H9 (cell line): ENCODE measurements at regions not wholly inside any gene's neighbourhood (a gene's known extent, or its start where the extent isn't known, plus 50 kb on each side); places are given as distances from the start of the nearest gene placed in this dataset.

Source experiments
- DNase-seq: peaks from one replicate; pipeline ENCODE4 v3.0.0-alpha.2; 2017
- H2AFZ ChIP-seq: one replicate; pipeline ENCODE4 v1.6.1; 2013; ENCODE audit warnings: mild to moderate bottlenecking, low read length, control low read depth, moderate library complexity
- H2AK5ac ChIP-seq: 2 replicates; pipeline ENCODE4 v1.6.1; 2013; ENCODE audit warnings: low read length, control low read depth, mixed read lengths; ENCODE audit not compliant: insufficient read length
- H2BK120ac ChIP-seq: one replicate; pipeline ENCODE4 v1.6.1; 2013; ENCODE audit warnings: low read depth, mild to moderate bottlenecking, low read length, control low read depth, inconsistent platforms; ENCODE audit not compliant: poor library complexity, severe bottlenecking
- H2BK12ac ChIP-seq: 2 replicates; pipeline ENCODE4 v1.6.1; 2013; ENCODE audit warnings: low read length, control low read depth, mixed read lengths, low read depth; ENCODE audit not compliant: insufficient read length
- H2BK15ac ChIP-seq: 2 replicates; pipeline ENCODE4 v1.6.1; 2013; ENCODE audit warnings: low read depth, low read length, control low read depth
- H2BK20ac ChIP-seq: one replicate; pipeline ENCODE4 v1.6.1; 2013; ENCODE audit warnings: low read depth, mild to moderate bottlenecking, low read length, control low read depth, inconsistent platforms; ENCODE audit not compliant: poor library complexity, severe bottlenecking
- H2BK5ac ChIP-seq: 2 replicates; pipeline ENCODE4 v1.6.1; 2013; ENCODE audit warnings: low read length, control low read depth, mixed read lengths; ENCODE audit not compliant: insufficient read length
- H3K14ac ChIP-seq: 2 replicates; pipeline ENCODE4 v1.6.1; 2013; ENCODE audit warnings: low read length, control low read depth; ENCODE audit not compliant: insufficient read depth
- H3K18ac ChIP-seq: 2 replicates; pipeline ENCODE4 v1.6.1; 2013; ENCODE audit warnings: low read depth, mild to moderate bottlenecking, mixed read lengths, low read length, control low read depth; ENCODE audit not compliant: insufficient read length
- H3K23ac ChIP-seq: 2 replicates; pipeline ENCODE4 v1.6.1; 2013; ENCODE audit warnings: low read length, control low read depth, mixed read lengths, low read depth; ENCODE audit not compliant: insufficient read length
- H3K23me2 ChIP-seq: 2 replicates; pipeline ENCODE4 v1.6.1; 2013; ENCODE audit warnings: low read depth, mild to moderate bottlenecking, mixed read lengths, low read length, control low read depth; ENCODE audit not compliant: insufficient read length, poor library complexity, severe bottlenecking
- H3K27ac ChIP-seq: 2 replicates; pipeline ENCODE4 v1.5.1; 2013; ENCODE audit warnings: low read length, control low read depth, mixed read lengths, low read depth; ENCODE audit not compliant: insufficient read length
- H3K27me3 ChIP-seq: 2 replicates; pipeline ENCODE4 v1.6.1; 2013; ENCODE audit warnings: low read length, control low read depth, inconsistent platforms; ENCODE audit not compliant: insufficient read depth
- H3K4ac ChIP-seq: 2 replicates; pipeline ENCODE4 v1.6.1; 2013; ENCODE audit warnings: low read depth, mild to moderate bottlenecking, control low read depth, inconsistent platforms, low read length, moderate library complexity
- H3K4me1 ChIP-seq: 2 replicates; pipeline ENCODE4 v1.6.1; 2013; ENCODE audit warnings: low read length, control low read depth, inconsistent platforms; ENCODE audit not compliant: insufficient read depth
- H3K4me2 ChIP-seq: 2 replicates; pipeline ENCODE4 v1.6.1; 2013; ENCODE audit warnings: low read length, control low read depth, mixed read lengths; ENCODE audit not compliant: insufficient read length, insufficient read depth
- H3K56ac ChIP-seq: 2 replicates; pipeline ENCODE4 v1.6.1; 2013; ENCODE audit warnings: low read depth, mild to moderate bottlenecking, mixed read lengths, low read length, control low read depth; ENCODE audit not compliant: insufficient read length
- H3K79me1 ChIP-seq: 2 replicates; pipeline ENCODE4 v1.6.1; 2013; ENCODE audit warnings: low read depth, mild to moderate bottlenecking, moderate library complexity, low read length, control low read depth, inconsistent platforms; ENCODE audit not compliant: insufficient read depth, poor library complexity, severe bottlenecking
- H3K79me2 ChIP-seq: 2 replicates; pipeline ENCODE4 v1.6.1; 2013; ENCODE audit warnings: low read length, control low read depth, inconsistent platforms; ENCODE audit not compliant: insufficient read depth
- H3K9ac ChIP-seq: 2 replicates; pipeline ENCODE4 v1.6.1; 2013; ENCODE audit warnings: low read length, control low read depth, mixed read lengths; ENCODE audit not compliant: insufficient read length; ENCODE audit errors: extremely low read depth
- H3K9me3 ChIP-seq: one replicate; pipeline ENCODE4 v1.6.1; 2013; ENCODE audit warnings: low read depth, low read length, inconsistent platforms; ENCODE audit not compliant: control insufficient read depth
- H3T11ph ChIP-seq: one replicate; pipeline ENCODE4 v1.6.1; 2013; ENCODE audit warnings: mild to moderate bottlenecking, low read length, control low read depth, inconsistent platforms
- H4K20me1 ChIP-seq: one replicate; pipeline ENCODE4 v1.6.1; 2013; ENCODE audit not compliant: control insufficient read depth, insufficient read length, insufficient read depth
- H4K5ac ChIP-seq: 2 replicates; pipeline ENCODE4 v1.6.1; 2013; ENCODE audit warnings: low read depth, mild to moderate bottlenecking, mixed read lengths, low read length, control low read depth; ENCODE audit not compliant: insufficient read length
- H4K8ac ChIP-seq: replicated peaks from 2 replicates; pipeline ENCODE4 v1.6.1; 2013; ENCODE audit warnings: low read length, control low read depth, mixed read lengths, low read depth; ENCODE audit not compliant: insufficient read length
- H4K91ac ChIP-seq: 2 replicates; pipeline ENCODE4 v1.6.1; 2013; ENCODE audit warnings: low read depth, mild to moderate bottlenecking, moderate library complexity, mixed read lengths, low read length, control low read depth; ENCODE audit not compliant: insufficient read length
- H3K27ac Mint-ChIP-seq, 3 experiments: 2 replicates in 2 of 3; 3 replicates in 1 of 3; pipeline ENCODE4 v1.8.0; 2020 to 2021; ENCODE audit warnings: mixed read lengths in 3 of 3, mild to moderate bottlenecking in 1 of 3, moderate library complexity in 1 of 3
- H3K27me3 Mint-ChIP-seq: 2 replicates; pipeline ENCODE4 v1.8.0; 2021; ENCODE audit warnings: low read depth, mild to moderate bottlenecking, moderate library complexity, mixed read lengths
- H3K36me3 Mint-ChIP-seq, 3 experiments: 2 replicates in 2 of 3; 3 replicates in 1 of 3; pipeline ENCODE4 v1.8.0; 2020 to 2021; ENCODE audit warnings: low read depth in 3 of 3, mixed read lengths in 3 of 3; ENCODE audit not compliant: insufficient read depth in 1 of 3
- H3K4me1 Mint-ChIP-seq, 2 experiments: 2 replicates each; pipeline ENCODE4 v1.8.0; 2020; ENCODE audit warnings: mixed read lengths in 2 of 2
- H3K4me3 Mint-ChIP-seq, 2 experiments: 2 replicates in 1 of 2; 3 replicates in 1 of 2; pipeline ENCODE4 v1.8.0; 2020 to 2021; ENCODE audit warnings: mild to moderate bottlenecking in 2 of 2, mixed read lengths in 2 of 2, moderate library complexity in 1 of 2
- H3K9me3 Mint-ChIP-seq, 2 experiments: 2 replicates in 1 of 2; 3 replicates in 1 of 2; pipeline ENCODE4 v1.8.0; 2020; ENCODE audit warnings: mild to moderate bottlenecking in 2 of 2, mixed read lengths in 2 of 2, moderate library complexity in 1 of 2
- WGBS: extraction: QIAGEN DNeasy Blood & Tissue Kit; methylation state at CpG from one replicate; pipeline ENCODE4 v1.1.7; 2013; ENCODE audit warnings: missing lambda C conversion rate, low lambda C conversion rate, mixed read lengths; ENCODE audit not compliant: insufficient read length; ENCODE audit errors: extremely low coverage; 5-methylcytosine and 5-hydroxymethylcytosine counted together
- TF ChIP-seq, protein P1 (sequence below): fragments of 200-600 bp; sonication (generic); conservative IDR thresholded peaks from 3 replicates; pipeline ENCODE4 v1.8.0; 2021; ENCODE audit warnings: antibody characterized with exemption, mild to moderate bottlenecking

DNA sequence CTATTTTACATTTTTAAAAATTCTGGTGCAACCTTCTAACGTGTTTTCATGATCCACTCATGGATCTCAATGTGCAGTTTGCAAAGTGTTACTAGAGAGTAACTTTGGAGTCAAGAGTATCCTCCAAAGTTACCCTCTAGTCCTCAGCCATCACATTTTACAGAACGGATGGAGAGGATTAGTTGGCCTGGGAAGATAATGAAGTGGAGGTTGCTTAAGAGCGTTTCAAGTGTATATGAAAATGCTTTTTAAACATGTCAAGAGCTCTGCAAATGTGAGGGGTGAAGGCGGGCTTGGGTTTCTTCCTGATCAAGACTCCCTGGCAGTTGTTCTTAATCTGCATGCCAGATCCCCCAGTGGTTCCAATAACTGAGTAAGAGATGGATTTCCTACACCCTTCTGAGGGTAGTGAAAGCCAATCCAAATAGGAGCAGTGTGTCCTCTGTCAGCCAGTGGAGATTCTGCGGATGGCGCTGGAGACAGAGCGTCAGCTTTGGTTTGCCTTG is 299.4 kb upstream of the NPVF start:
- TF ChIP-seq, protein P1, sequence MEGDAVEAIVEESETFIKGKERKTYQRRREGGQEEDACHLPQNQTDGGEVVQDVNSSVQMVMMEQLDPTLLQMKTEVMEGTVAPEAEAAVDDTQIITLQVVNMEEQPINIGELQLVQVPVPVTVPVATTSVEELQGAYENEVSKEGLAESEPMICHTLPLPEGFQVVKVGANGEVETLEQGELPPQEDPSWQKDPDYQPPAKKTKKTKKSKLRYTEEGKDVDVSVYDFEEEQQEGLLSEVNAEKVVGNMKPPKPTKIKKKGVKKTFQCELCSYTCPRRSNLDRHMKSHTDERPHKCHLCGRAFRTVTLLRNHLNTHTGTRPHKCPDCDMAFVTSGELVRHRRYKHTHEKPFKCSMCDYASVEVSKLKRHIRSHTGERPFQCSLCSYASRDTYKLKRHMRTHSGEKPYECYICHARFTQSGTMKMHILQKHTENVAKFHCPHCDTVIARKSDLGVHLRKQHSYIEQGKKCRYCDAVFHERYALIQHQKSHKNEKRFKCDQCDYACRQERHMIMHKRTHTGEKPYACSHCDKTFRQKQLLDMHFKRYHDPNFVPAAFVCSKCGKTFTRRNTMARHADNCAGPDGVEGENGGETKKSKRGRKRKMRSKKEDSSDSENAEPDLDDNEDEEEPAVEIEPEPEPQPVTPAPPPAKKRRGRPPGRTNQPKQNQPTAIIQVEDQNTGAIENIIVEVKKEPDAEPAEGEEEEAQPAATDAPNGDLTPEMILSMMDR, result no peak
- H3K4me2 ChIP-seq, result no peak overlapping the region
- H3K23me2 ChIP-seq, result no peaks in the 10 kb centered on the region
- H2AFZ ChIP-seq, result no peak overlapping the region
- no peaks in the 10 kb centered on the region for H4K20me1 ChIP-seq
- no peak overlapping the region for H4K91ac ChIP-seq
- Mint-ChIP-seq H3K4me1 (no peaks in the 10 kb centered on the region), H3K27ac (no peak overlapping the region), H3K27me3 (peaks cover 5% of the 10 kb centered on the region), H3K36me3 (no peaks in the 10 kb centered on the region), H3K9me3 (no peaks in the 10 kb centered on the region), H3K4me3 (no peak overlapping the region)
- H3K9ac ChIP-seq, result no peak overlapping the region
- H3K4me1 ChIP-seq, result no peaks in the 10 kb centered on the region
- no peak overlapping the region for H3K27ac ChIP-seq
- no peak overlapping the region for H3K56ac ChIP-seq
- WGBS, result no CpG with 5 or more reads among the region's 7 CpGs
- no peak overlapping the region for H2BK20ac ChIP-seq
- H3K79me2 ChIP-seq, result no peaks in the 10 kb centered on the region
- no peak overlapping the region for H4K8ac ChIP-seq
- H2BK5ac ChIP-seq, result no peak overlapping the region
- H2BK120ac ChIP-seq, result no peak overlapping the region
- H3K9me3 ChIP-seq, result no peaks in the 10 kb centered on the region
- no peak overlapping the region for H2BK15ac ChIP-seq
- H3K27me3 ChIP-seq, result no peaks in the 10 kb centered on the region
- H3K79me1 ChIP-seq, result no peaks in the 10 kb centered on the region
- no peak overlapping the region for H3K4ac ChIP-seq
- DNase-seq, result no peak
- H3K23ac ChIP-seq, result no peak overlapping the region
- H2AK5ac ChIP-seq, result no peak overlapping the region
- no peak overlapping the region for H3K14ac ChIP-seq
- no peak overlapping the region for H2BK12ac ChIP-seq
- no peak overlapping the region for H3T11ph ChIP-seq
- no peak overlapping the region for H4K5ac ChIP-seq
- H3K18ac ChIP-seq, result no peak overlapping the region
